NB4 (cell line): ENCODE measurements at regions not wholly inside any gene's neighbourhood (a gene's known extent, or its start where the extent isn't known, plus 50 kb on each side); places are given as distances from the start of the nearest gene placed in this dataset.

Source experiments
- CTCF ChIP-seq: IDR thresholded peaks from one replicate; pipeline ENCODE4 v1.5.1; 2012; ENCODE audit warnings: low read depth, low read length
- MYC ChIP-seq: IDR thresholded peaks from 2 replicates; pipeline ENCODE4 v1.6.1; 2011; ENCODE audit warnings: low read depth, low read length
- POLR2A ChIP-seq: IDR thresholded peaks from 2 replicates; pipeline ENCODE4 v1.6.1; 2011; ENCODE audit warnings: mild to moderate bottlenecking; ENCODE audit not compliant: insufficient read length; ENCODE audit errors: extremely low read depth
- TF ChIP-seq, protein P1 (sequence below): IDR thresholded peaks from 2 replicates; pipeline ENCODE4 v1.6.1; 2011; ENCODE audit warnings: low read depth, low read length

- TF ChIP-seq CTCF = no peak
- TF ChIP-seq, protein P1, sequence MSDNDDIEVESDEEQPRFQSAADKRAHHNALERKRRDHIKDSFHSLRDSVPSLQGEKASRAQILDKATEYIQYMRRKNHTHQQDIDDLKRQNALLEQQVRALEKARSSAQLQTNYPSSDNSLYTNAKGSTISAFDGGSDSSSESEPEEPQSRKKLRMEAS = no peak
- no peak for TF ChIP-seq MYC
- no peak for TF ChIP-seq POLR2A
Observed at GRCh38 chr1:165117482-165117881, 239.0 kb downstream of the LMX1A start.
